ENCODE measurements at regions not wholly inside any gene's neighbourhood (a gene's known extent, or its start where the extent isn't known, plus 50 kb on each side); places are given as distances from the start of the nearest gene placed in this dataset.

- intact Hi-C loops (cut with micrococcal nuclease) = no loop called here
- peaks cover 3 to 7% of the 10 kb centered on the region in 2 donors for H3K9me3 Mint-ChIP-seq
- TF ChIP-seq, protein P1, sequence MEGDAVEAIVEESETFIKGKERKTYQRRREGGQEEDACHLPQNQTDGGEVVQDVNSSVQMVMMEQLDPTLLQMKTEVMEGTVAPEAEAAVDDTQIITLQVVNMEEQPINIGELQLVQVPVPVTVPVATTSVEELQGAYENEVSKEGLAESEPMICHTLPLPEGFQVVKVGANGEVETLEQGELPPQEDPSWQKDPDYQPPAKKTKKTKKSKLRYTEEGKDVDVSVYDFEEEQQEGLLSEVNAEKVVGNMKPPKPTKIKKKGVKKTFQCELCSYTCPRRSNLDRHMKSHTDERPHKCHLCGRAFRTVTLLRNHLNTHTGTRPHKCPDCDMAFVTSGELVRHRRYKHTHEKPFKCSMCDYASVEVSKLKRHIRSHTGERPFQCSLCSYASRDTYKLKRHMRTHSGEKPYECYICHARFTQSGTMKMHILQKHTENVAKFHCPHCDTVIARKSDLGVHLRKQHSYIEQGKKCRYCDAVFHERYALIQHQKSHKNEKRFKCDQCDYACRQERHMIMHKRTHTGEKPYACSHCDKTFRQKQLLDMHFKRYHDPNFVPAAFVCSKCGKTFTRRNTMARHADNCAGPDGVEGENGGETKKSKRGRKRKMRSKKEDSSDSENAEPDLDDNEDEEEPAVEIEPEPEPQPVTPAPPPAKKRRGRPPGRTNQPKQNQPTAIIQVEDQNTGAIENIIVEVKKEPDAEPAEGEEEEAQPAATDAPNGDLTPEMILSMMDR (IDR thresholded peaks at IDR 0.05) = no peak
These were observed 392.6 kb downstream of the EIPR1 start for GRCh38 chr2:2985020-2985419.

DNA sequence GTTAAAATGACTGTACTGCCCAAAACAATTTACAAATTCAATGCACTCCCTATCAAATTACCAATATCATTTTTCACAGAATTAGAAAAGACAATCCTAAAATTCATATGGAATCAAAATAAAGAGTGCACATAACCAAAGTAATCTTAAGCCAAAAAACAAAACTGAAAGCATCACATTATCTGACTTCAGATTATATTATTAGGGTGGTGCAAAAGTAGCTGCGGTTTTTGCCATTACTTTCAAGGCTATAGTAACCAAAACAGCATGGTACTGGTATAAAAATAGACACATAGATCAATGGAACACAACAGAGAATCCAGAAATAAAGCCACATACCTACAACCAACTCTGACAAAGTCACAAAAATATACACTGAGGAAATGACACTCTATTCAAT lies 396.6 kb downstream of the EIPR1 start:
- H3K4me1 Mint-ChIP-seq = no peaks in the 10 kb centered on the region
- DNase-seq (no peak), ATAC-seq (no peak)
- 86% methylated on average over 1 of the region's 1 CpG for WGBS (ENCODE audit: insufficient coverage)
- H3K27me3 ChIP-seq (ENCODE audit: control insufficient read depth, insufficient read depth, low read length) = no peaks in the 10 kb centered on the region
- H3K27me3 Mint-ChIP-seq (ENCODE audit: low read depth in 2 of 2) = peaks cover 0 to 2% of the 10 kb centered on the region in 2 donors
- H3K4me3 ChIP-seq (ENCODE audit: low read length) = no peak overlapping the region
- H3K27ac ChIP-seq (ENCODE audit: low read length) = no peak overlapping the region
- no peak overlapping the region for H3K27ac Mint-ChIP-seq
- TF ChIP-seq, protein P1 (IDR thresholded peaks at IDR 0.05) = no peak
- intact Hi-C loops (cut with micrococcal nuclease) = no loop called here
- no peaks in the 10 kb centered on the region for H3K36me3 ChIP-seq (ENCODE audit: control insufficient read depth, insufficient read depth, low read length)
- no peaks in the 10 kb centered on the region for H3K36me3 Mint-ChIP-seq
- no peak overlapping the region for H3K4me3 Mint-ChIP-seq
- peaks cover 3 to 4% of the 10 kb centered on the region in 2 donors for H3K9me3 Mint-ChIP-seq
- H3K9me3 ChIP-seq (ENCODE audit: control insufficient read depth, insufficient read depth, low read length) = no peaks in the 10 kb centered on the region
- H3K4me1 ChIP-seq (ENCODE audit: control insufficient read depth, insufficient read depth, low read length) = no peaks in the 10 kb centered on the region

More at GRCh38 chr2:2985020-2985419, 392.6 kb downstream of the EIPR1 start:
- Mint-ChIP-seq H3K4me1 (no peaks in the 10 kb centered on the region), H3K4me3 (no peak overlapping the region), H3K27ac (no peak overlapping the region), H3K36me3 (no peaks in the 10 kb centered on the region), H3K27me3 (ENCODE audit: low read depth in 2 of 2) (no peaks in the 10 kb centered on the region)
- no peaks in the 10 kb centered on the region for H3K36me3 ChIP-seq (ENCODE audit: control insufficient read depth, insufficient read depth, low read length)
- H3K27ac ChIP-seq (ENCODE audit: low read length) = no peak overlapping the region
- no peaks in the 10 kb centered on the region for H3K27me3 ChIP-seq (ENCODE audit: control insufficient read depth, insufficient read depth, low read length)
- no peak overlapping the region for H3K4me3 ChIP-seq (ENCODE audit: low read length)
- no peaks in the 10 kb centered on the region for H3K4me1 ChIP-seq (ENCODE audit: control insufficient read depth, insufficient read depth, low read length)
- DNase-seq (no peak), ATAC-seq (no peak)
- 86% methylated on average over 1 of the region's 2 CpGs for WGBS (ENCODE audit: insufficient coverage)
- no peaks in the 10 kb centered on the region for H3K9me3 ChIP-seq (ENCODE audit: control insufficient read depth, insufficient read depth, low read length)

- DNase-seq (no peak), ATAC-seq (no peak)
- intact Hi-C loops (cut with micrococcal nuclease) = no loop called here
- Histone ChIP-seq H3K27me3 (ENCODE audit: control insufficient read depth, insufficient read depth, low read length) (no peaks in the 10 kb centered on the region), H3K27ac (ENCODE audit: low read length) (no peak overlapping the region), H3K4me1 (ENCODE audit: control insufficient read depth, insufficient read depth, low read length) (no peaks in the 10 kb centered on the region), H3K4me3 (ENCODE audit: low read length) (no peak overlapping the region), H3K36me3 (ENCODE audit: control insufficient read depth, insufficient read depth, low read length) (no peaks in the 10 kb centered on the region), H3K9me3 (ENCODE audit: control insufficient read depth, insufficient read depth, low read length) (no peaks in the 10 kb centered on the region)
- H3K4me3 Mint-ChIP-seq = no peak overlapping the region
- H3K27me3 Mint-ChIP-seq (ENCODE audit: low read depth in 2 of 2) = peaks cover 4 to 5% of the 10 kb centered on the region in 2 donors
- H3K36me3 Mint-ChIP-seq = no peaks in the 10 kb centered on the region
- H3K9me3 Mint-ChIP-seq = peaks cover 5 to 7% of the 10 kb centered on the region in 2 donors
- no peaks in the 10 kb centered on the region for H3K4me1 Mint-ChIP-seq
- H3K27ac Mint-ChIP-seq = no peak overlapping the region
- no CpG with 5 or more reads among the region's 2 CpGs for WGBS (ENCODE audit: insufficient coverage)
- TF ChIP-seq, protein P1 (IDR thresholded peaks at IDR 0.05) = no peak
These were observed 402.6 kb downstream of the EIPR1 start for GRCh38 chr2:2974982-2975381.

- intact Hi-C loops (cut with micrococcal nuclease) = no loop called here
- no peaks in the 10 kb centered on the region for H3K27me3 Mint-ChIP-seq (ENCODE audit: low read depth in 2 of 2)
- H3K4me1 Mint-ChIP-seq = no peaks in the 10 kb centered on the region
- no peak for DNase-seq
- Histone ChIP-seq H3K27me3 (ENCODE audit: control insufficient read depth, insufficient read depth, low read length) (no peaks in the 10 kb centered on the region), H3K36me3 (ENCODE audit: control insufficient read depth, insufficient read depth, low read length) (no peaks in the 10 kb centered on the region), H3K4me3 (ENCODE audit: low read length) (no peak overlapping the region), H3K9me3 (ENCODE audit: control insufficient read depth, insufficient read depth, low read length) (no peaks in the 10 kb centered on the region), H3K4me1 (ENCODE audit: control insufficient read depth, insufficient read depth, low read length) (no peaks in the 10 kb centered on the region), H3K27ac (ENCODE audit: low read length) (no peak overlapping the region)
- H3K27ac Mint-ChIP-seq = no peak overlapping the region
- no peak for ATAC-seq
- H3K9me3 Mint-ChIP-seq = peaks cover 0 to 3% of the 10 kb centered on the region in 2 donors
- H3K4me3 Mint-ChIP-seq = no peak overlapping the region
- WGBS (ENCODE audit: insufficient coverage) = 86% methylated on average over 17 of the region's 17 CpGs
- TF ChIP-seq, protein P1 (IDR thresholded peaks at IDR 0.05) = no peak
- no peaks in the 10 kb centered on the region for H3K36me3 Mint-ChIP-seq
These were observed 417.0 kb downstream of the EIPR1 start for GRCh38 chr2:2960441-2961133.
